Fibroblast of lung (primary cell): ENCODE measurements at regions not wholly inside any gene's neighbourhood (a gene's known extent, or its start where the extent isn't known, plus 50 kb on each side); places are given as distances from the start of the nearest gene placed in this dataset.

Experiments used
- EZH2 ChIP-seq: IDR thresholded peaks from 2 replicates; pipeline ENCODE4 v1.5.1; 2012; ENCODE audit warnings: low read length, control low read depth, mild to moderate bottlenecking; ENCODE audit errors: missing control alignments
- TF ChIP-seq, protein P1 (sequence below), 2 donors: IDR thresholded peaks in 1 of 2; conservative IDR thresholded peaks in 1 of 2; 1 replicate in 1 of 2; 2 replicates in 1 of 2; pipeline ENCODE4 v1.5.1; 2011 to 2012; ENCODE audit warnings: low read length in 2 of 2, control low read depth in 1 of 2, inconsistent platforms in 1 of 2, low read depth in 1 of 2, mild to moderate bottlenecking in 1 of 2

DNA sequence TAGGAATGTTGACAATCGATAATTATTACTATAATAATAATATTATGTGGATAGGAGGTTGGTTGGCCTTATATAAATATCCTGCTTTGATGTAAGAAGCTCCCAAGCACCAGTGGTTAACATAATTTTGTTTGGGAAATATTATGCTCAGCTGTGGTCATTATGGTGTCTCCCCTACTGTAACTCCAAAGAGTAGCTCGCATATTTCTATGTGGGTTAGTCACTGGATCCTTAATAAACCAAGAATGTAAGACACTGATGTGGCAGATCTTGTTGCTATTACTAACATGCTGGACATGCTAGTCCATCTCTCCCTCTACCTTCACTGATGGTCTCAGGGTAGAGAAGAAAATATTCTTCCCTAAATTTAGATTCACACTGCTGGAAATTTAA lies 79.2 kb upstream of the RALGPS2 start:
- TF ChIP-seq, protein P1, sequence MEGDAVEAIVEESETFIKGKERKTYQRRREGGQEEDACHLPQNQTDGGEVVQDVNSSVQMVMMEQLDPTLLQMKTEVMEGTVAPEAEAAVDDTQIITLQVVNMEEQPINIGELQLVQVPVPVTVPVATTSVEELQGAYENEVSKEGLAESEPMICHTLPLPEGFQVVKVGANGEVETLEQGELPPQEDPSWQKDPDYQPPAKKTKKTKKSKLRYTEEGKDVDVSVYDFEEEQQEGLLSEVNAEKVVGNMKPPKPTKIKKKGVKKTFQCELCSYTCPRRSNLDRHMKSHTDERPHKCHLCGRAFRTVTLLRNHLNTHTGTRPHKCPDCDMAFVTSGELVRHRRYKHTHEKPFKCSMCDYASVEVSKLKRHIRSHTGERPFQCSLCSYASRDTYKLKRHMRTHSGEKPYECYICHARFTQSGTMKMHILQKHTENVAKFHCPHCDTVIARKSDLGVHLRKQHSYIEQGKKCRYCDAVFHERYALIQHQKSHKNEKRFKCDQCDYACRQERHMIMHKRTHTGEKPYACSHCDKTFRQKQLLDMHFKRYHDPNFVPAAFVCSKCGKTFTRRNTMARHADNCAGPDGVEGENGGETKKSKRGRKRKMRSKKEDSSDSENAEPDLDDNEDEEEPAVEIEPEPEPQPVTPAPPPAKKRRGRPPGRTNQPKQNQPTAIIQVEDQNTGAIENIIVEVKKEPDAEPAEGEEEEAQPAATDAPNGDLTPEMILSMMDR (conservative IDR thresholded peaks at IDR 0.05 in 1 of 2, IDR thresholded peaks at IDR 0.05 in 1 of 2; ENCODE audit: low read depth in 1 of 2, low read length in 2 of 2), result no peak
- no peak for TF ChIP-seq EZH2
